ENCODE measurements at regions not wholly inside any gene's neighbourhood (a gene's known extent, or its start where the extent isn't known, plus 50 kb on each side); places are given as distances from the start of the nearest gene placed in this dataset.

- no peaks in the 10 kb centered on the region for H3K4me1 ChIP-seq
- H3K27ac ChIP-seq = no peak overlapping the region
- no peaks in the 10 kb centered on the region for H3K9me3 ChIP-seq
- H3K36me3 ChIP-seq = no peaks in the 10 kb centered on the region
- no peak for TF ChIP-seq CTCF (IDR thresholded peaks at IDR 0.05)
- intact Hi-C loops (cut with DNase I) = no loop called here
- ATAC-seq (no peak), DNase-seq (no peak)
- no peak overlapping the region for H3K4me3 ChIP-seq
- no peaks in the 10 kb centered on the region for H3K27me3 ChIP-seq
Measured at GRCh38 chr11:88036701-88037100, 138.5 kb downstream of the RAB38 start.

- no peaks in the 10 kb centered on the region for H3K4me1 ChIP-seq
- ATAC-seq (no peak), DNase-seq (no peak)
- TF ChIP-seq CTCF (IDR thresholded peaks at IDR 0.05) = no peak
- no peaks in the 10 kb centered on the region for H3K9me3 ChIP-seq
- H3K27ac ChIP-seq = no peak overlapping the region
- H3K4me3 ChIP-seq = no peak overlapping the region
- H3K36me3 ChIP-seq = no peaks in the 10 kb centered on the region
- no peaks in the 10 kb centered on the region for H3K27me3 ChIP-seq
- intact Hi-C loops (cut with DNase I) = no loop called here
Measured at GRCh38 chr11:88035271-88035670, 140.0 kb downstream of the RAB38 start.

GRCh38 chr11:88017666-88018065 lies 157.6 kb downstream of the RAB38 start:
- Histone ChIP-seq H3K4me1 (no peaks in the 10 kb centered on the region), H3K36me3 (no peaks in the 10 kb centered on the region), H3K9me3 (no peaks in the 10 kb centered on the region), H3K27ac (no peak overlapping the region), H3K27me3 (no peaks in the 10 kb centered on the region), H3K4me3 (no peak overlapping the region)
- DNase-seq (no peak), ATAC-seq (no peak)
- TF ChIP-seq CTCF (IDR thresholded peaks at IDR 0.05) = no peak
- intact Hi-C loops (cut with DNase I) = no loop called here

GRCh38 chr11:88016392-88017170 lies 158.7 kb downstream of the RAB38 start:
- TF ChIP-seq CTCF (IDR thresholded peaks at IDR 0.05) = peak; percentile 78
- Histone ChIP-seq H3K4me1 (no peaks in the 10 kb centered on the region), H3K36me3 (no peaks in the 10 kb centered on the region), H3K9me3 (no peaks in the 10 kb centered on the region), H3K27ac (no peak overlapping the region), H3K27me3 (no peaks in the 10 kb centered on the region), H3K4me3 (no peak overlapping the region)
- intact Hi-C loops (cut with DNase I) = no loop called here
- DNase-seq (no peak), ATAC-seq (peak; percentile 93)

GRCh38 chr11:88015170-88015569 lies 160.1 kb downstream of the RAB38 start:
- no peak overlapping the region for H3K27ac ChIP-seq
- no peak for TF ChIP-seq CTCF (IDR thresholded peaks at IDR 0.05)
- DNase-seq (no peak), ATAC-seq (no peak)
- no peaks in the 10 kb centered on the region for H3K27me3 ChIP-seq
- no peaks in the 10 kb centered on the region for H3K9me3 ChIP-seq
- intact Hi-C loops (cut with DNase I) = no loop called here
- H3K4me3 ChIP-seq = no peak overlapping the region
- H3K36me3 ChIP-seq = no peaks in the 10 kb centered on the region
- H3K4me1 ChIP-seq = no peaks in the 10 kb centered on the region

Measured in upper lobe of right lung (tissue), 1 donor.